ENCODE measurements at regions not wholly inside any gene's neighbourhood (a gene's known extent, or its start where the extent isn't known, plus 50 kb on each side); places are given as distances from the start of the nearest gene placed in this dataset.

DNA sequence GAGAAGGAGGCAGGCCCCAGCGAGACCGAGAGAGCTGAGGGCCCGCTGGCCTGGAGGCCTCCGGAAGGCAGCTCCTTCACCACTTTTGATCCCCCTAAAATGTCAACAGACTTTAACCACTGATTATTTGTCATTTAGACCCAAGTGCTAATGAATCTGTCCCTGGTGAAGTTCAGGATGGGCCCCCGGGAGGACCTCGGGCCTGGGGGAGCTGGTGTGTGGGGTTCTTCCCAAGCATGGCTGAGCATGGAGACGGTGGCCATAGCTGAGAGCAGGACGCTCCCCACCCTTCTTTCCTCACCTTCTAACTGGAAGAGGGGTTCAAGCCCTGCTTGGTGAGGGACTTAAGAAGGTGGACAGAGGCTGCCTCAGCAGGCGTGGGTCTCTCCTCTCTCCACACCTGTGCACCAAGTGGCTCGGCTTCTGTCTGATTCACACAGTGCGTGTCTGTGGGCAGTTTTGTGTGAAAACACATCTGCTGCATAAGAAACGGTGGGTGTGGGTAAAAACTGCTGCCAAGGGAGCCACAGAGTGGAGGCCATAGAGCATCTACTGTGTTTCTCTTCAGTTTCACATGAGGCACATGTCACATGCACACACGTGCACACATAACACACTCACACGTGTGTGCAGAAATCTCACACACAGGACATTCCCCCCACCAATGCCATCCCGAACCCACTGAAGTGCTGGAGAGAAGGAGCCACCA, 53.5 kb upstream of the VIPR2 start:
- TF ChIP-seq POLR2A (IDR thresholded peaks at IDR 0.05; ENCODE audit: low read length) (no peak), GATA1 (IDR thresholded peaks at IDR 0.05; ENCODE audit: low read depth, low read length) (no peak)

Measured in erythroblast (primary cell).